D721Med (cell line): ENCODE measurements at regions not wholly inside any gene's neighbourhood (a gene's known extent, or its start where the extent isn't known, plus 50 kb on each side); places are given as distances from the start of the nearest gene placed in this dataset.

Experiments used
- DNase-seq: peaks from one replicate; pipeline ENCODE4 v3.0.0; 2011; ENCODE audit warnings: low spot score; ENCODE audit not compliant: insufficient read length
- FAIRE-seq: peaks from 2 replicates; lab custom pipeline; 2011; peaks lifted over from hg19 to GRCh38; lab: Jason Lieb, UNC
- CTCF ChIP-seq: IDR thresholded peaks from 2 replicates; pipeline ENCODE4 v1.5.1; 2012; ENCODE audit warnings: mild to moderate bottlenecking, control low read depth; ENCODE audit not compliant: insufficient read depth; ENCODE audit errors: missing control alignments

DNA sequence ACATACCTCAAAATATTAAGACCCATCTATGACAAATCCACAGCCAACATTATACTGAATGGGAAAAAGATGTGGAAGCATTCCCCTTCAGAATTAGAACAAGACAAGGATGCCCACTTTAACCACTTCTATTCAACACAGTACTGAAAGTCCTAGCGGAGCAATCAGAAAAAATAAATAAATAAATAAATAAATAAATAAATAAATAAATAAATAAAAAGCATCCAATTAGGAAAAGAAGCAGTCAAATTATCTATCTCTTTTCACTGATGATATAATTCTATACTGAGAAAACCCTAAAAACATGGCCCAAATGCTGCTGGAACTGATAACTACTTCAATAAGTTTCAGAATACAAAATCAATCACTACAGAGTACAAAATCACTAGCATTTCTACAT is 67.5 kb downstream of the PRR32 start:
- no peak for FAIRE-seq
- DNase-seq = no peak
- TF ChIP-seq CTCF = no peak

DNA sequence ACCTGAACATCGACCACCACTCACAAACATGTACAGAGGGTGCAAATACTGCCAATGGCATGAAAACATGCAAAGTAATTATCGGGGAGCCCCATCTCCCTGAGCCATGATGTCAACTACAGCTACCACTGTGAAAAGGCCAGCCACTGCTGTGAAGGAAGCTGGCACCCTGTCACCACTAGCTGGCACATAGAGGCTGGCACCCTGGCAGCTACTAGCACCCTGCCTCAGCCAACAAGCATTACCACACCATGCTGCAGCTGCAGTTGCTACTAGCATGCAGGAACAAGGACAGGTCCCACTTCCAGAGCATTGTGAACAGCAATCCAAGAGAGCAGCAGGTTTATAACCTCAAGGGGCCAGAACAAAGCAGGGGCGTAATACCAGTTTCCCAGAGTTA is 81.4 kb downstream of the PRR32 start:
- TF ChIP-seq CTCF = no peak
- no peak for FAIRE-seq

DNA sequence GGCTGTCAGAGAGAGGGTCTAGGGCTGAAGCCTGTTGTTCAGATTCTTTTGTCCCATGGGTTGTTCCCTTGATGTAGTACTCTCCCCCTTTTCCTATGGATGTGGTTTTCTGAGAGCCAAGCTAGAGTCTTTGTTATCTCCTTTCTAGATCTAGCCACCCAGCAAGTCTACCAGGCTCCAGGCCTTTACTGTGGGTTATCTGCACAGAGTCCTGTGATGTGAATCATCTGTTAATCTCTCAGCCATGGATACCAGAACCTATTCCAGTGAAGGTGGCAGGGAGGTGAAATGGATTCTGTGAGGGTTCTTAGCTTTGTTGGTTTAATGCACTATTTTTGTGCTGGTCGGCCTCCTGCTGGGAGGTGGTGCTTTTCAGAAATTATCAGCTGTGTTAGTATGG is 109.5 kb downstream of the PRR32 start:
- FAIRE-seq = no peak
- TF ChIP-seq CTCF = no peak
- no peak for DNase-seq

More for the DNA sequence above, 81.4 kb downstream of the PRR32 start:
- DNase-seq = no peak

DNA sequence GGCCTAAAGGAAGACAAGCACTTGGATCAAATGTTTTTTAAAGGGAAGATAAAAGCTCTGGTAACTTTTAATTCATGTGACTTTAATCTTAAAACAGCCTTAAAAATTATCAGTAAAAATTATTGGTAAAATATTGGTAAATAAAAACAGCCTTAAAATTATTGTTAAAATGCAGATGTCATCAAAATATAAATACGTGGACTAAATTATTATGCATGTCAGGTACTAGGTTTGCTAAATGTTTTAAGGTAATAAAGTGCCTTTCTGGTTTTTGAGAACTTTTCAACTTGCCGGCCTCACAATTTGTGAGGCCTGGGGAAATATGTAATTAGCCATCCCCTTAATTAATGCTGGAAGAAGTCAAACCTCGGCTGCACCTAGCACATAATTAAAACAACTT is 147.7 kb downstream of the PRR32 start:
- no peak for TF ChIP-seq CTCF
- FAIRE-seq = no peak
- DNase-seq = no peak

- DNase-seq (no peak), FAIRE-seq (no peak)
- no peak for TF ChIP-seq CTCF
These were observed 162.6 kb downstream of the PRR32 start for GRCh38 chrX:126982158-126982557.

DNA sequence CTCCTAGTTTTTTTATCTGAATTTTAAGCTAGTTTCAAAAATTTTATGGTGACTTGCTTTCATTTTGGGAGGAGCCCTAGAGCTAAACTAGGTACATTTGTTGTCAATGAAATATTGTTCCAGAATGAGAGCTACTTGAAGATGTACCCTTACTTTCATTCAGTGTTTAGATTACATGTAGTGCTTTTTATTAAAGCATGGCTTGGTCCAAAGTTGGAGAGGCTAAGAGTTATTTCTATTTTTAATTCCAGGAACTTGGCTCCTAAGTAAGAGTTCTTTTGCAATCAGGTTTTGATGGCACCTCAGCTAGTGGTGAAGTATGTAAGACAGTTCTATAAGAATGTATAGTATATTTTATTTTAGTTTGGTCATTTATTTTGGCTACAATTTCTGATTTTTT is 165.5 kb downstream of the PRR32 start:
- no peak for TF ChIP-seq CTCF
- FAIRE-seq (no peak), DNase-seq (no peak)

GRCh38 chrX:126985981-126986380 is 166.5 kb downstream of the PRR32 start:
- TF ChIP-seq CTCF = no peak
- no peak for DNase-seq
- FAIRE-seq = no peak
